GM04503 (cell line): ENCODE measurements at regions not wholly inside any gene's neighbourhood (a gene's known extent, or its start where the extent isn't known, plus 50 kb on each side); places are given as distances from the start of the nearest gene placed in this dataset.

Experiments used
- DNase-seq: peaks from one replicate; pipeline ENCODE4 v3.0.0-alpha.2; 2012; ENCODE audit warnings: low read depth

DNA sequence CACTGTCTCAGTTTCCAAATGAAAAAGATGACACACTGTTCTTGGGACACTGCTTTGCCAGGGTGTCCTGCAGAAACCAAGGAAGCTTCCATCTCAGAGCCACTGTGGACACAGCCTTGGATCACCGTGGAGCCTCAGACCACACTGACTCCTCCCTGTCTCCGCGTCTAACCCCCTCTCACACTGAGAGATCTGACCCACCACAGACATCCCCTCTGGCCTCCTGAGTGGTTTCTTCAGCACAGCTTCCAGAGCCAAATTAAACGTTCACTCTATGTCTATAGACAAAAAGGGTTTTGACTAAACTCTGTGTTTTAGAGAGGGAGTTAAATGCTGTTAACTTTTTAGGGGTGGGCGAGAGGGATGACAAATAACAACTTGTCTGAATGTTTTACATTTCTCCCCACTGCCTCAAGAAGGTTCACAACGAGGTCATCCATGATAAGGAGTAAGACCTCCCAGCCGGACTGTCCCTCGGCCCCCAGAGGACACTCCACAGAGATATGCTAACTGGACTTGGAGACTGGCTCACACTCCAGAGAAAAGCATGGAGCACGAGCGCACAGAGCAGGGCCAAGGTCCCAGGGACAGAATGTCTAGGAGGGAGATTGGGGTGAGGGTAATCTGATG lies 113.4 kb upstream of the PKDCC start:
- DNase-seq = no peak

DNA sequence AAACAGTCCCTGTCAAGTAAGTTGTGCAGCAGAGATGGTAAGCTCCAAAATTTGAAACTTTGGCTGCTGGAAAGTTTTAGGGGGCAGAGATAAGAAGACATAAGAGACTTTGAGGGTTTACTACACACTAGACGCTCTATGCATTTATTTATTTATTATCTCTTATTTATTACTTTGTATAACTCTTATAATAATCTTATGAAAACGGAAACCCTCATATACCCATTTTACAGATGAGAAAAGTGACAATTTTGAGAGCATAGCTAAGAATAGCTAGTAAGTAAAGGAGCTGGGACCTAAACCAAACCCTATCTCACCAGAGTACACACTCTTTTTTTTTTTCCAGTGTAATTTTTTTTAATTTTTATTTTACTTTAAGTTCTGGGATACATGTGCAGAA lies 112.8 kb upstream of the PKDCC start:
- DNase-seq = no peak

DNA sequence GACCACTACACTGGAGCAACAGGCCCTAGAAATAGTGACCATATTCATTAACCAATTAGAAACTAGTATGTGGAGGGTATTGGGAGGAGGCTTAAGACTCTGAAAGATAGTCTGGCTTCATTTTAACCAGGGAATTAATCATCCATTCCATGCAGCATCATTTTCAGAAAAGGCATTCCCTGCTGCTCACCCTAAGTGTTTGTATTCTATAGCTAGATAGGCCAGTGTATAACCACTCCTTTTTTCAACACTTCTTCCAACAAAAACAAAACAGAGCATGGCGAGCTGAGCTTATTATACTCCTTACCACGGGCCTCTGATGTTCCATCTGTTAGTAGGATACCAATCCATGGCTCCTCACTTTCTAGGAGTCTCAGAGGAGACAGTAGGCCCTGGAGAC lies 112.0 kb upstream of the PKDCC start:
- no peak for DNase-seq

DNA sequence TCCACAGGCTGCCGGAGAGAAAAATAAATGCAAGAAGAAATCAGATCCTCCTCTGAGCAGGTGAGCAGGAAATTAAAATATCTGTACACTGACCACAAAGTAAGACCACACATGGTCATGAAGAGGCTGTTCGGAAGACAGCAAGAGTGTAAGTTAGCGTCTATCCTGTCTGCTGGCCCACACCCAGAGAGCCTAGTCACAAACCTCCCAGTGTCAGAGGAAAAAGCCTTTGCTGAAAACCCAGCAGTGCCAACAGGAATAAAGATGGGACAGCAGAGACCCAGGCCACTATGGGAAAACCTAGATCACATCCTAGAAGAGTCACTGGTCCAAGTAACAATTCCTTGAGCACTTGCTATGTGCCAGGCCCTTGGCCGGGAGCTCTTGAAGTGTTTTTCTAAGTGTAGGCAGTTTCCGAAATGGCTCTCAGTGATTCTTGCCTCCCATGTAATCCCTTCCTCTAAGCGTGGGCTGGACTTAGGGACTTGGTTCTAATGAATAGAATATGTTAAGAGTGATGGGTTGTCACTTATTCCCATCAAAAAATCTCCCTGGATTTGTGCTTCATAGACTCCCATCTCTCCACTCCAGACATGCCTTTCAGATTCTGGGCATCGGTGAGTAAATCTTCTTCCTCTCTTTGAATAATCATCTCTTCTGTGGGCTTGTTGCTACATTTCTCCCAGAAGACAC lies 110.9 kb upstream of the PKDCC start:
- no peak for DNase-seq

DNA sequence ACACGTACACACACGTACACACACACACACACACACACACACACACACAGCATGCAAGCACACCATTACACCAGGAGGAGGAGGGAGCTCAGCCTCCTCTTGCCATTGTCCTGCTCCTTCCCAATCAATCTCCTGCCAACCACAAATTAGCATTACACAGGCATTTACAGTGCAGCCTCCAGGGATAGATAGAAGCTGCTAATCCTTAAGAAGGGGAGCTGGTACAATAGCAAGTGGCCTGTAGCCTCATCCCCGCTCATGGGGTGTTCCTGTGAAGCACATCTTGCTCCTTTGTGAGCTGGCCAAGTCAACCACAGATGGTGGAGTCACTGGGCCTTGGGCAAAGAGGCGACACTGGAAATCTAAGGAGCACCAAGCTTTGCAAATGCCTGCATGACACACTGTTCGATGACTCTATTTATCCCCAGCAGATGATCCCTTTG lies 110.3 kb upstream of the PKDCC start:
- DNase-seq = no peak

DNA sequence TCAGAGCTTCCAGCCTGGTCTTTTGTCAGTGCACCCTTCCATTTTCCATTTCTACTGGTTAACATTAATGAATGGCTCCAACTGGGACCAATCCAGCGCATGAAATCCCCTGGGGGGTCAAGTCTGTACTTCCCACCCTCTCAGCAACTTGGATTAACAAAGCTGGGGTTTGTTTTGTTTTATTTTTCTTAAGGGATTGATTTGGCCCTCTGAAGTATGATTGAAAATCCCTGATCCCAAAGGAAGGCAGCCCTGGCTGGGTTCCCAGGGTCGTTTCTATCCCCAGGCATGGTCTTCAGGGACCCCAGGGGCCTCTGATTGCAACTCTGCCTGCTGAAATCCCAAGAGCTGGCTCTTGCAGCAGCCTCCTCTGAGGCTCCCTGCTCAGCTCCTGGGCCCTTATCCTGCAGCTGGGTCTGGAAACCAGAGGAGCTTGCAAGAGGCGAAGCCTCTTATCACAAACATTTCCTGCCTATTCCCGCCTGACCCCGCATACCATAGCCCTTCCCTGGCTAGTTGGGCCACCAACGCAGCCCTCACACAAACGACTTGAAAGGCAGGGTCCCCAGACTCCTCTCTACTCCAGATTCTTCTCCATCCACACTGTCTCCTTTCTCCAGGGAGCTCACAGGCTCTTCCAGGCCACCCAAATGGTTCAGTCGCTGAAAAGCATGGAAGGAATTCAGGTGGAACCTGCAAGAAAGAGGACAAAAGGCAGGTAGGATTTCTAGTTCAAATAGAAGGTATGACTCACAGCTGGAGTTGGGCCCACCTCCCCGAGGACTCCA lies 109.7 kb upstream of the PKDCC start:
- no peak for DNase-seq

DNA sequence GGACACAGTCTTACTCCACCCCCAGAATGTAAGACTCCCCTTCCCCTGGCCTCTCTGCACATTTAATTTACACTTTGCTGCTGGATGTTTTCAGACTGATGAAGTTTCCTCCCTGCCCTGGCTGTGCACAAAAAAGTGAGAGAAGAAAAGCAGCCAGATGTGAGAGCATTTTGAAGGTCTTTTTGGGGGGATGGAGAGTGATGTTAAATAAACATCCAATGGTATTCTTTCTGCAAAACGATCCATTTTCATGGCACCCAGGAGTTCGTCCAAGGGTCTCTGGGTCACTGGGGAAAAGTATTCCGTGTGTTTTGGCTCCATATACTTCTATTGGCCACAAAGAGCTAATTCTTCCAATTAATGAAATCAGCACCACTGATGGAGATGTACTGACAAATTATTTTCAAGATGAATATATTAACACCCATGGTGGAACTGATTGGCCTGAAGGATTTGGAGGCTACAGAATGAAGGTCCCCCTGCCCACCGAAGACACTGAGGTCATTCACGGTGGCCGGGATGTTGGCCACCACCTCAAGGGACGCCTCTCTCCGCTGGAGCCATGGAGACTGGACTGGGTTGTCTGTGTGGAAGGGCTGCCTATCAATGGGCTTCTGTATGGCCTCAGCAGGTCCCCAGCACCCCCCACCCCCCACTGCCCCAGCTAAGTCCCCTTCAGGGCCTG lies 107.6 kb upstream of the PKDCC start:
- no peak for DNase-seq

DNA sequence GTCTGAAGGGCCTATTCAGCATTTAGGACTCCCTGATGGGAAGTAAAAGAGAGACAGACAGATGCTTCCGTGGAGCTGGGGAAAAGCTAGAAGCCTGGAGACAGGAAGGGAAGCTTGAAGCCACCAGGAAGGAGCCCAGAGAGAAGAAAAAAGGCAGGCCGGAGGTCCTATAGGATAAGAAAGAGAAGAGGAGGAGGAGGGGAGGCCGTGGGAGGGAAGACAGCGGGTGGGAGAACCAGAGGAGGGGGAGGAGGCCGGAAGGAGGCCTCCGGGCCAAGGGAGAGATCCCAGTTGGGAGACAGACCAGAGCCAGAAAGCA lies 107.1 kb upstream of the PKDCC start:
- DNase-seq = no peak

DNA sequence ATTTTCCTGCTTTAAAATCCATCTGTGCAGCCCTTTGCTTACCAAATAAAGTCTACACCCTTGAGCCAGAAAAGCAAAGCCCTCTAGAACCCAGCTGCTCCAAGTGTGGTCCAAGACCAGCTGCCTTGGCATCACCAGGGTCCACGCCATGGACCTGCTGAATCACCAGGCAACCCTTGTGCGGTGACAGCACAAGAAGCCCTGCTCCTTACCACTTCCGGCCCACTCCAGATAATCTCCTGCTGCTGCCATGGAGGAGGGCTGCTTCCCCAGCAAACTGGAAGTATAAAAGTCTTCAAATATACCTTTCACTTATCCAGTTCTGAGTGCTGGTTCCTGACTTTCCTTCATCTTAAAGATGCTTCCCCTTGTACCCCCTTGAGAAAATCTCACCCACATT lies 106.0 kb upstream of the PKDCC start:
- no peak for DNase-seq

DNA sequence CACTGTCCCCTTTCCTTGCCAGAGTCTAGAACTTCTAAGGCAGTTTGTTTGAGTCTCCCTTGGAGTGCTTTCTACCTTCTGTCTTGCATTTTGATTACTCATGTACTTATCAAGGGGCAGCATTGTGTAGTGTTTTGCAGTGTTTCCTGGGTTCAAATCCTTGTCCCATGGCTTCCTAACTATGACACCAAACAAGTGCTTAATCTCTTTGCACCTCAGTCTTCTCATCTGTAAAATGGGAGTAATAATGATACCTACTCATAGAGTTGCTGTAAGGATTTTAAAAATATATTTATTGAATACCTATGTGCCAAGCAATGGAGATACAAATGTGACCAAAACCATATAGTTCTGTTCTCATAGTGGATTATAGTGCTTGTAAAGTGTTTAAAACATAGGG lies 105.5 kb upstream of the PKDCC start:
- DNase-seq = no peak

DNA sequence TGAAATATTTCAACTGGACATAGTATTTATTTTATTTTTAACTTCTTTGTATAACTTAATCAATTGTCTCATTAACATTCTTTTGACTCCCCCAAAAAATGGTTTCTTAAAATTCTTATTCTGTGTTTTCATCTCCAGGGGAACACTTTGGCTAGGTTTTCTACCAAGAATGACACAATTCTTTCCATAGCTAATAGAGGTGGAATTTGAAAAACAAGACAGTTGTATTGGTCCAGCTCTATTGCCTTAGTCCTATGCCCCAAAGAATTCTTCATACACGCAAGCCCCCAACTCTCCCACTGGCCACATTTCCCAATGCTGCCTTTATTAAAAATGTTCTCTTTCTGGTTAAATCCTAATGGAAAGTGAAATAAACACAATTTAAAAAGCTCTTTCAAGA lies 104.7 kb upstream of the PKDCC start:
- DNase-seq = no peak

DNA sequence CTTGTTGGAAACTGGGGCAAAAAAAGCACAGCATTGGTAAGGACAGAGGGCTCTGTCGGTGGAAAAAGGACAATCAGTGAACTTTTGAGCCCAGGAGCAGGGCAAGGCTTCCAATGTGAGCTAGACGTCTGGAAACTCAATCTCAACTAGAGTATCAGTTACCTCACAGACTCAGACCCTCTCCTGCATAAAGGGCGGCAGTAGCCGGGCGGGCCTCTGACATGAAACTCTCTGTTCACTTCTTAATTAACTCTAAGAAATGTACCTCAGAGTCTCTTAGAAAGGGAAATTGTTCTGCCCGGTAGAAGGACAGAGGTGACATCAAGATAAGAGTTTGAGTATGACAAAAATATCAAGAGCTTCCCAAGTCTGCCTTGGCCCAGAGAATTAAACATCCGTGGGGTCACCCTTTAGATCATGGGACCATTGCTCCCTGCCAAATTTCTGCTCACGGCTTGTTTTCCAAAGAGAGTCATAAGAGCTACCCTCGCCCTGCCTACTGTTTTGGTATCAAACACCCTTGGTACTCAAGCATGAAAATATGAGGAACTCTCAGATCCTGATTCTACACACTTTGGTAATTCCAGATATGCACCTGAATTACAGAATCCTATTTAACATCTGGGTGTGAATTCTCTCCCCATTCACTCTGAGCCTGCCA lies 103.5 kb upstream of the PKDCC start:
- DNase-seq = no peak

DNA sequence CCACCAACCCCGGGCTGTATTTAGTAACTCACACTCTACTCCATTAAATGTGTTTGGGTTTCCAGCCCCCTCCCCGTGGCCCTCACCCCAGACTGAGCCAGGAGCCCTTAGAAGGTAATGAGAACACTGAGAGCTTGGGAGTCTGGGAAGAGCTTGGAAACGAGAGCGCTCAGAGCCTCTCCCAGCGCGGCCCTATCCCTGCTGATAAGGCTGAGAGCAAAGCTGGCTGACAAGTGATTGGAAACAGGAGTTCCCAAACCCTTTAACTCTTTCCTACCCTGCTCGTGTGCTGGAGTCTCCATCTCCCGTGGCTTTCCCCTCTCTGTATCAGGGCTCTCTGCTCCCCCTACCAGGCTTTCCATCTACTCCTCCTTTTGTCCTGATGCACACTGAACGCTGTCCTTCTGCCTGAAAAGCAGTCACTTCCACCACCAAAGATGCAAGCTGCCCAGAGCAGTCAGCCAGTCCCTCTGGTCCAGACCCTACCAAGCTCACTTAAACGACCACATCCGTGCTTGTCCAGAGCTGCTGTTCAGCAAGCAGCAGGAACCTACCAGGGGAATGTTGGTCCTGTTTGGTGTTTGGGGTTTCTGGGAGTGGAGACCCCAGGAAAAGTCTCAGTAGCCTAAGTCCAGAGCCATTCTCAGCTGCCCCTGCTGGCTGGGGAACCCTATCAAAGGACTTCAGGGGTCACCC lies 100.0 kb upstream of the PKDCC start:
- DNase-seq = no peak

DNA sequence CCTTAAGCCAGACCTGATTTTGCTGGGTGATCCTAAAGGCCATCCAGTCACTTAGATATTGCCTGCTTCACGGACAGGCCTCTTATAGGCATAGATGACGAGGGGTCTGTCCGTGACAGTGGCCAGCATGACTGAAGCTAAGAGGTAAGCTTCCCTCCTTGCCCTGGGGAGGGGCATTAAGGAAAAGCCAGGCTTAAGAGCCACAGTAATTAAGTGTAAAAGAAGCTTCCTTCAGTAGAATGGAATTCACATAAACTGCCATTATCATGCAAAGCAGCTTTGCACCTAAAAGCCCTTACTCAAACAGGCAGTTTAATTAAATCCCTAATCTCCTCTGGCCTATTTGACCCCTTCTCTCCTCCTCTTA lies 99.4 kb upstream of the PKDCC start:
- no peak for DNase-seq

DNA sequence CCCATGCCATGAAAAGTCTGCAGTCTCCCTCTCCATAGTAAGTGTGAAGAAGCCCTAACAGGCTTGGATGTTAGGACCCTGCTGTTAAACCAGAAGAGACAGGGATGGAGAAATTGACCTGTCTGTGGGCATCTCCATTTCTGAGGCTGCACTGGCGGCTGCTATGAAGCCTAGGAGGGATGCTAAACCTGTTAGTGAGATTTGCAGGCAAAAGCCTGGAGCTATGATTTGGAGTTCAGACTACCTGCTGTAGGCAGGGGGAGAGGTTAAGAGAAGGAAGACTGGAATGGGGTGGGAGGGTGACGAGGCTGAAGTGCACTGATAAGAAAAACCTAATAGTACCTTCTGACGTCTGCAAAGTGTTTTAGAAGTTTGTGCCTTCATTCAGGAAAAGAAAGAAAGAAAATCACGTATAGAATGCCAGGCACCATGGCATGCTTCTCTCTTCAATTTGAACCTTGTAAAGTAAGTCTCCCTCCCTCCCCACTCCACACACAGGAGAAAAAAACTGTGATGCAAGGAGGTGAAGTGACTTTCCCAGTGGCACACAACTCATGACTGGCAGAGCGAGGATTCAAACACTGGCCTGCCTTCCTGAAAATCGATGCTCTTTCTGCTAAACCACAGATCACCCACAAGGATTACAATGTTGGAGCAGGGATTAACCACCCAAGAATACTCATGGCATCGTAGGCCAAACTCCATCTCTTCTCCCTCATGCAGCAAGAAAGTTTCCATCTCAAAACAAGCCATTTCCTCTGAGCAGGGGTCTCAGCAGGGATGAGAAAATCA lies 98.5 kb upstream of the PKDCC start:
- no peak for DNase-seq

DNA sequence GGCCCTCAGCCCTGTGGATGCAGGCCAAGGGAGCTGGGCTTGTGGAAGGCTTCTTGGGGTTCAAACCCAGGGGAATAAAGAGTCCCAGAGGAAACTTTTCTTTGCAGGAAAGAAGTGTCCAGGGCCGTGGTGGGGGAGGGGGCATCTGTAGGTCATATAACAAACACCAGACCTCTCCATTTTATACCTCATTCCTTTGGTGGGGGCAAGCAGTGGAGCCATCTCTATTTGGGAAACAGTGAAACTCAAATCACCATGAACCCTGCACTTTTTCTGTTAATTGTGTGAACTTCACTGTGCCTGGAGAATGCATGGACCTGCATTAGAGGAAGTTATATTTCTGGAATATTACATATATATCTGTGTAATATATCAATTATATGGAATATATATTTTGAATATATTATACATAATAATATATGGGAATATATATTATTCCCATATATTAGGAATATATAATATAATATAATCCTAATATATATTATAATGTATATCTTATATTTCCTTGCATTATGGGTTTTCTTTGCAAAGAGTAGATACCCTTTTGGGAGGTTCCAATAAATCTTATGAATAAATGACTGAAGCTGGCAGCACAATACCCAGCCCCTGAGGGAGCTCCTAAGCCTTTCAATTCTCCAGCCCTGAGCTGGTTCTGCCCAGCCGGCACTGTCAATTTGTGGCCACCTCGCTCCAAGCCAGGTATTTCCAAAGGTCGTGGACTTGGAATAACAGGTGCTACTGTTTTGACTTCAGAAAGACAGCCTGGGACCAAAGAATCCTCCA lies 97.7 kb upstream of the PKDCC start:
- no peak for DNase-seq

DNA sequence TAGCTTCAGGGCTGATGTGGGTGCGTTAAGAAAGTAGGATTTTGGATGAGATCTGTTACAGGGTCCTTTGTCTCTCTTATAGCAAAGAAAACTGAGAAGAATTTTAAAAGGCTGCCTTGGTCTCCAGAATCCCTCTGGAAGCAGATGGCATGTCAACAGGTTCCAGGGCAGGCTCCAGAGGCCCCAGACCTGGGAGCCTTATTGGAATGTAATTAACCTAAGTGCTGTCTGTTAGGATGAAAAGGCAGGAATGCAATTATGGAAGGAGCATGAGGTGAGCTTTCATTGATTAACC lies 97.2 kb upstream of the PKDCC start:
- DNase-seq = no peak

DNA sequence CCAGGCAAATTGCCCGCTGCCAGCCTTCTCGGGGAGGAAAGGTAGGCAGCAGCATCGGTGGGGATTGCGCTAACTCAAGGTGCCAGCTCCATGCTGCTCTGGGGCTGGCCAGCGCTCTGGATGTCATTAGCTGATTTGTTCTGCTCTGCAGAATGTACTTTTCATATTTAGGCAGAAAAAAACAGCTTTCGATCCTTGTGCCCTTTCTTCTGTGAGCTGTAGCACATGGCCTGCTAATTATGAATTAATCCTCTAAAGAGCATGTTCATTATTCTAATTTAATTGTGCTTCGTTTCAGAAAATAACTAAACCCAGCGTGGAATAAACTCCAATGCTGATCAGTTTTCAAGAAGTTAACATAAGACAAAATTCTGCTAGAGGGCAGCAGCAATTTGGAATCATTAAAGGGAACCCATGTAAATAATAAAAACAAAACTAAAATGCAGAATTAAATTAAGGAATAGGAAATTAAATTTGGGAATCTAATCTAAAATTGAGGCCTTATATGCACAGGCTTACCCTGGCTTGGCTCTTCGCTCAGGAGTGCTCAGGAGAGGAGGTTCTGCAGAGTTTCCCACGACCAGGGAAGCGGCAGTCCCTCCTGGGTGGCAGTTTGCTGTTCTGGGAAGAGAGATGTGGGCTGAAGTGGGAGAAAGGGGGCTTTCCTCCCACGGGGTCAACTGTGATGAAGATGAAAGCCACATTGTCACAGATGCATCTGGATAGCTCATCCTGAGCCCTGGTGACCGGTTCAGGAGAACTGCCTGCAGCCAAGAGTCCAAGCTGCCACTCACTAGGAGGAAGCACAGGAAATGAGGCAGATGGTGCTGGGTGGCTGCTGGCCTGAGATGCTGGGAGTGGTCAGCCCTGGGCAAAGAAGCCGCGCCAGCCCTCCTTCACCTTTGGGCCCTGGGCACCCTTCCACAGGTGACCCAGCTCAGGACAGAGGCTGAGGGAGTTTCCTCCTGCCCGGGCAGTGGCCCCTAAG lies 93.2 kb upstream of the PKDCC start:
- no peak for DNase-seq
